Fibroblast of skin of right quadriceps (primary cell): ENCODE measurements at regions not wholly inside any gene's neighbourhood (a gene's known extent, or its start where the extent isn't known, plus 50 kb on each side); places are given as distances from the start of the nearest gene placed in this dataset.

Experiments used
- DNase-seq: peaks from one replicate; pipeline ENCODE4 v3.0.0-alpha.2; 2013

GRCh38 chr2:118658596-118659198 is 188.8 kb downstream of the EN1 start:
- peak; percentile 61 for DNase-seq

GRCh38 chr2:118657466-118657865 is 190.0 kb downstream of the EN1 start:
- DNase-seq = no peak

- peak; percentile 87 for DNase-seq
Observed at GRCh38 chr2:118654945-118655344, 192.5 kb downstream of the EN1 start.

- no peak for DNase-seq
Observed at GRCh38 chr2:118650327-118650726, 197.1 kb downstream of the EN1 start.

- no peak for DNase-seq
Observed at GRCh38 chr2:118645876-118646275, 201.6 kb downstream of the EN1 start.

- DNase-seq = no peak
Observed at GRCh38 chr2:118644190-118644589, 203.3 kb downstream of the EN1 start.

GRCh38 chr2:118643294-118643693 is 204.2 kb downstream of the EN1 start:
- DNase-seq = no peak

- DNase-seq = no peak
Observed at GRCh38 chr2:118642501-118642900, 204.9 kb downstream of the EN1 start.

- DNase-seq = no peak
Observed at GRCh38 chr2:118641711-118642110, 205.7 kb downstream of the EN1 start.

GRCh38 chr2:118639371-118639770 is 208.1 kb downstream of the EN1 start:
- DNase-seq = no peak

- DNase-seq = no peak
Observed at GRCh38 chr2:118638453-118638852, 209.0 kb downstream of the EN1 start.

- DNase-seq = no peak
Observed at GRCh38 chr2:118635891-118636290, 211.6 kb downstream of the EN1 start.

GRCh38 chr2:118634876-118635275 is 212.6 kb downstream of the EN1 start:
- no peak for DNase-seq

GRCh38 chr2:118633371-118634018 is 214.0 kb downstream of the EN1 start:
- no peak for DNase-seq

GRCh38 chr2:118632921-118633320 is 214.5 kb downstream of the EN1 start:
- DNase-seq = no peak

GRCh38 chr2:118627156-118627555 is 220.3 kb downstream of the EN1 start:
- no peak for DNase-seq

GRCh38 chr2:118622913-118623312 is 224.5 kb downstream of the EN1 start:
- DNase-seq = no peak

GRCh38 chr2:118622108-118622507 is 225.3 kb downstream of the EN1 start:
- no peak for DNase-seq

GRCh38 chr2:118618279-118618678 is 229.2 kb downstream of the EN1 start:
- DNase-seq = no peak

- DNase-seq = no peak
Observed at GRCh38 chr2:118616432-118616831, 231.0 kb downstream of the EN1 start.

GRCh38 chr2:118614841-118615271 is 232.6 kb downstream of the EN1 start:
- DNase-seq = peak; percentile 76

GRCh38 chr2:118613737-118614136 is 233.7 kb downstream of the EN1 start:
- DNase-seq = no peak

- DNase-seq = no peak
Observed at GRCh38 chr2:118611691-118612090, 235.8 kb downstream of the EN1 start.

GRCh38 chr2:118609138-118609537 is 238.3 kb downstream of the EN1 start:
- DNase-seq = no peak

- DNase-seq = no peak
Observed at GRCh38 chr2:118607641-118608040, 239.8 kb downstream of the EN1 start.
